Liver (tissue), 8 donors: ENCODE measurements at regions not wholly inside any gene's neighbourhood (a gene's known extent, or its start where the extent isn't known, plus 50 kb on each side); places are given as distances from the start of the nearest gene placed in this dataset.

Experiments
- DNase-seq: peaks from one replicate; pipeline ENCODE4 v3.0.0-alpha.2; 2017; ENCODE audit warnings: low spot score
- H3K27ac ChIP-seq, 2 donors: one replicate each; pipeline ENCODE4 v1.7.0; 2013; ENCODE audit warnings: inconsistent platforms in 2 of 2, low read length in 2 of 2, control low read depth in 1 of 2, low read depth in 1 of 2, mild to moderate bottlenecking in 1 of 2
- H3K27me3 ChIP-seq, 4 donors: one replicate each; pipeline versions ENCODE4 v1.6.1 to v1.7.0; 2013; ENCODE audit warnings: low read length in 3 of 4, inconsistent platforms in 1 of 4, mild to moderate bottlenecking in 1 of 4, moderate library complexity in 1 of 4; ENCODE audit not compliant: control insufficient read depth in 4 of 4, insufficient read depth in 4 of 4
- H3K36me3 ChIP-seq, 4 donors: one replicate each; pipeline versions ENCODE4 v1.6.1 to v1.7.0; 2013; ENCODE audit warnings: low read length in 3 of 4, mild to moderate bottlenecking in 3 of 4, low read depth in 1 of 4, moderate library complexity in 1 of 4; ENCODE audit not compliant: control insufficient read depth in 4 of 4, insufficient read depth in 3 of 4
- H3K4me1 ChIP-seq, 4 donors: one replicate each; pipeline versions ENCODE4 v1.6.1 to v1.7.0; 2013; ENCODE audit warnings: low read length in 3 of 4, mild to moderate bottlenecking in 3 of 4, moderate library complexity in 1 of 4; ENCODE audit not compliant: control insufficient read depth in 4 of 4, insufficient read depth in 4 of 4
- H3K4me3 ChIP-seq, 3 donors: one replicate each; pipeline versions ENCODE4 v1.6.1 to v1.7.0; 2013; ENCODE audit warnings: low read length in 3 of 3, control low read depth in 1 of 3, low read depth in 1 of 3, mild to moderate bottlenecking in 1 of 3
- H3K9ac ChIP-seq, 2 donors: one replicate each; pipeline ENCODE4 v1.7.0; 2013; ENCODE audit warnings: low read length in 2 of 2, mild to moderate bottlenecking in 2 of 2, moderate library complexity in 2 of 2, control low read depth in 1 of 2, low read depth in 1 of 2
- H3K9me3 ChIP-seq, 4 donors: one replicate each; pipeline versions ENCODE4 v1.6.1 to v1.7.0; 2013; ENCODE audit warnings: low read length in 3 of 4; ENCODE audit not compliant: control insufficient read depth in 4 of 4
- CTCF ChIP-seq: fragments of 150-350 bp; IDR thresholded peaks from 2 replicates; pipeline ENCODE4 v1.5.1; 2017; ENCODE audit warnings: improper control_type of control experiment, low read depth, low read length; ENCODE audit not compliant: missing input control
- EGR1 ChIP-seq, 2 donors: IDR thresholded peaks; 2 replicates each; pipeline ENCODE4 v1.6.1; 2016 to 2018; ENCODE audit warnings: antibody characterized with exemption in 2 of 2, low read depth in 2 of 2
- FOXA1 ChIP-seq: IDR thresholded peaks from 2 replicates; pipeline ENCODE4 v1.6.1; 2016; ENCODE audit warnings: antibody characterized with exemption
- FOXA2 ChIP-seq: IDR thresholded peaks from 2 replicates; pipeline ENCODE4 v1.6.1; 2016; ENCODE audit warnings: antibody characterized with exemption
- GABPA ChIP-seq, 2 donors: IDR thresholded peaks in 1 of 2; conservative IDR thresholded peaks in 1 of 2; 2 replicates each; pipeline ENCODE4 v1.6.1; 2016; ENCODE audit warnings: antibody characterized with exemption in 2 of 2, mild to moderate bottlenecking in 1 of 2, moderate library complexity in 1 of 2
- HNF4A ChIP-seq, 2 donors: conservative IDR thresholded peaks; 2 replicates each; pipeline ENCODE4 v1.6.1; 2016; ENCODE audit warnings: antibody characterized with exemption in 2 of 2, mild to moderate bottlenecking in 2 of 2
- HNF4G ChIP-seq: IDR thresholded peaks from 2 replicates; pipeline ENCODE4 v1.6.1; 2016; ENCODE audit warnings: antibody characterized with exemption
- JUND ChIP-seq, 2 donors: IDR thresholded peaks; 2 replicates each; pipeline ENCODE4 v1.6.1; 2016; ENCODE audit warnings: antibody characterized with exemption in 2 of 2
- MAX ChIP-seq: IDR thresholded peaks from 2 replicates; pipeline ENCODE4 v1.6.1; 2016; ENCODE audit warnings: antibody characterized with exemption
- NR2F2 ChIP-seq: IDR thresholded peaks from 2 replicates; pipeline ENCODE4 v1.6.1; 2016; ENCODE audit warnings: antibody characterized with exemption
- RAD21 ChIP-seq, 2 donors: IDR thresholded peaks; 2 replicates each; pipeline ENCODE4 v1.6.1; 2016; ENCODE audit warnings: antibody characterized with exemption in 2 of 2, mild to moderate bottlenecking in 2 of 2
- RXRA ChIP-seq, 2 donors: IDR thresholded peaks; 2 replicates each; pipeline ENCODE4 v1.6.1; 2017 to 2018; ENCODE audit warnings: antibody characterized with exemption in 2 of 2, mild to moderate bottlenecking in 1 of 2
- SP1 ChIP-seq: IDR thresholded peaks from 2 replicates; pipeline ENCODE4 v1.6.1; 2018; ENCODE audit warnings: antibody characterized with exemption, mild to moderate bottlenecking
- YY1 ChIP-seq: IDR thresholded peaks from 2 replicates; pipeline ENCODE4 v1.6.1; 2016; ENCODE audit warnings: antibody characterized with exemption, mild to moderate bottlenecking
- ZBTB33 ChIP-seq: IDR thresholded peaks from 2 replicates; pipeline ENCODE4 v1.6.1; 2016; ENCODE audit warnings: antibody characterized with exemption
- WGBS: extraction: QIAGEN DNeasy Blood & Tissue Kit; methylation state at CpG from one replicate; pipeline ENCODE4 v1.1.7; 2013; 5-methylcytosine and 5-hydroxymethylcytosine counted together
- donor health status: healthy.
- donor health status: healthy.
- donor health status: healthy.
- donor health status: healthy.
- donor health status: healthy.

- 81% methylated on average over 5 of the region's 5 CpGs for WGBS
- Histone ChIP-seq H3K4me3 (no peak overlapping the region), H3K27me3 (peaks cover 0 to 4% (median 0%) of the 10 kb centered on the region in 4 donors), H3K9ac (no peak overlapping the region), H3K4me1 (no peaks in the 10 kb centered on the region), H3K27ac (no peak overlapping the region), H3K36me3 (no peaks in the 10 kb centered on the region), H3K9me3 (no peaks in the 10 kb centered on the region)
- no peak for TF ChIP-seq EGR1 (IDR thresholded peaks at IDR 0.05; ENCODE audit: low read depth in 2 of 2)
- TF ChIP-seq FOXA2 = no peak
- no peak for TF ChIP-seq ZBTB33
- no peak for TF ChIP-seq NR2F2
- TF ChIP-seq YY1 = no peak
- no peak for TF ChIP-seq GABPA (IDR thresholded peaks at IDR 0.05 in 1 of 2, conservative IDR thresholded peaks at IDR 0.05 in 1 of 2)
- TF ChIP-seq HNF4G = no peak
- TF ChIP-seq JUND (IDR thresholded peaks at IDR 0.05) = no peak
- no peak for TF ChIP-seq CTCF
- TF ChIP-seq SP1 = no peak
- no peak for DNase-seq
Measured at GRCh38 chr15:70539409-70539808, 223.9 kb downstream of the UACA start.

- no peak for DNase-seq
- no peaks in the 10 kb centered on the region for H3K36me3 ChIP-seq
- no peak overlapping the region for H3K27ac ChIP-seq
- TF ChIP-seq RAD21 (IDR thresholded peaks at IDR 0.05) = no peak
- TF ChIP-seq HNF4A (conservative IDR thresholded peaks at IDR 0.05) = no peak
- no peak for TF ChIP-seq YY1
- TF ChIP-seq SP1 = no peak
- TF ChIP-seq EGR1 (IDR thresholded peaks at IDR 0.05; ENCODE audit: low read depth in 2 of 2) = no peak
- no peak for TF ChIP-seq FOXA1
- TF ChIP-seq RXRA (IDR thresholded peaks at IDR 0.05) = no peak
- no peak overlapping the region for H3K4me3 ChIP-seq
- H3K27me3 ChIP-seq = peaks cover 0 to 4% (median 0%) of the 10 kb centered on the region in 4 donors
- no peaks in the 10 kb centered on the region for H3K9me3 ChIP-seq
- no peak overlapping the region for H3K9ac ChIP-seq
- no peaks in the 10 kb centered on the region for H3K4me1 ChIP-seq
Measured at GRCh38 chr15:70538278-70538677, 225.1 kb downstream of the UACA start.

GRCh38 chr15:70535955-70536338, 227.4 kb downstream of the UACA start:
- no peaks in the 10 kb centered on the region for H3K36me3 ChIP-seq
- DNase-seq = no peak
- 77% methylated on average over 4 of the region's 4 CpGs for WGBS
- H3K9me3 ChIP-seq = no peaks in the 10 kb centered on the region
- H3K4me3 ChIP-seq = no peak overlapping the region
- H3K9ac ChIP-seq = no peak overlapping the region
- H3K27me3 ChIP-seq = no peaks in the 10 kb centered on the region
- TF ChIP-seq CTCF (no peak), JUND (IDR thresholded peaks at IDR 0.05) (no peak), FOXA2 (no peak), GABPA (IDR thresholded peaks at IDR 0.05 in 1 of 2, conservative IDR thresholded peaks at IDR 0.05 in 1 of 2) (no peak), RXRA (IDR thresholded peaks at IDR 0.05) (no peak), YY1 (no peak), ZBTB33 (no peak), EGR1 (IDR thresholded peaks at IDR 0.05; ENCODE audit: low read depth in 2 of 2) (no peak), MAX (no peak)
- no peaks in the 10 kb centered on the region for H3K4me1 ChIP-seq
- H3K27ac ChIP-seq = no peak overlapping the region
